ENCODE measurements at regions not wholly inside any gene's neighbourhood (a gene's known extent, or its start where the extent isn't known, plus 50 kb on each side); places are given as distances from the start of the nearest gene placed in this dataset.

DNA sequence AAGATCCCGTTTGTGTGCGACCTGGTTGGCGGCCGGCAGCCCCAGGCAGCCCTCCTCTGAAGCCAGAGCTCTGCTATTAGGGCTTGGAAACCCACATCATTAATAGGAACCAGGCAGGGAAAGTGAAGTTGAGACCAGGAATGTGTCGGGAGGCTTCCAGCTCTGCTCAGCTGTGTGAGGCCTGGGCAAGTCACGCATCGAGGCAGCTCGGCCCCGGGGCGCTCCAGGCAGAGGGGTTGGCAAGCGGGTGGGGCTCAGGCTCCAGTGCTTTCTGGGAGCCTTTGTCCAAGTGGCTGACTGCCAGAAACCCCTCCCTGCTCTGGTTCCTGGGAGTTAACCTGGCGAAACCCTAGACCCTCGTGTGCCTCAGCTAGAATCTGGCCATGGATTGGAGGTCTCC is 1151.7 kb downstream of the VRK1 start:
- TF ChIP-seq, protein P1, sequence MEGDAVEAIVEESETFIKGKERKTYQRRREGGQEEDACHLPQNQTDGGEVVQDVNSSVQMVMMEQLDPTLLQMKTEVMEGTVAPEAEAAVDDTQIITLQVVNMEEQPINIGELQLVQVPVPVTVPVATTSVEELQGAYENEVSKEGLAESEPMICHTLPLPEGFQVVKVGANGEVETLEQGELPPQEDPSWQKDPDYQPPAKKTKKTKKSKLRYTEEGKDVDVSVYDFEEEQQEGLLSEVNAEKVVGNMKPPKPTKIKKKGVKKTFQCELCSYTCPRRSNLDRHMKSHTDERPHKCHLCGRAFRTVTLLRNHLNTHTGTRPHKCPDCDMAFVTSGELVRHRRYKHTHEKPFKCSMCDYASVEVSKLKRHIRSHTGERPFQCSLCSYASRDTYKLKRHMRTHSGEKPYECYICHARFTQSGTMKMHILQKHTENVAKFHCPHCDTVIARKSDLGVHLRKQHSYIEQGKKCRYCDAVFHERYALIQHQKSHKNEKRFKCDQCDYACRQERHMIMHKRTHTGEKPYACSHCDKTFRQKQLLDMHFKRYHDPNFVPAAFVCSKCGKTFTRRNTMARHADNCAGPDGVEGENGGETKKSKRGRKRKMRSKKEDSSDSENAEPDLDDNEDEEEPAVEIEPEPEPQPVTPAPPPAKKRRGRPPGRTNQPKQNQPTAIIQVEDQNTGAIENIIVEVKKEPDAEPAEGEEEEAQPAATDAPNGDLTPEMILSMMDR (IDR thresholded peaks at IDR 0.05; ENCODE audit: borderline replicate concordance, control extremely low read depth, extremely low read depth, insufficient read depth, missing control alignments), result no peak
- no peak for DNase-seq (ENCODE audit: low spot score)
- in situ Hi-C loops (cut with MboI; ENCODE audit: low sequenced_read_pairs, unreplicated experiment), result no loop called here

DNA sequence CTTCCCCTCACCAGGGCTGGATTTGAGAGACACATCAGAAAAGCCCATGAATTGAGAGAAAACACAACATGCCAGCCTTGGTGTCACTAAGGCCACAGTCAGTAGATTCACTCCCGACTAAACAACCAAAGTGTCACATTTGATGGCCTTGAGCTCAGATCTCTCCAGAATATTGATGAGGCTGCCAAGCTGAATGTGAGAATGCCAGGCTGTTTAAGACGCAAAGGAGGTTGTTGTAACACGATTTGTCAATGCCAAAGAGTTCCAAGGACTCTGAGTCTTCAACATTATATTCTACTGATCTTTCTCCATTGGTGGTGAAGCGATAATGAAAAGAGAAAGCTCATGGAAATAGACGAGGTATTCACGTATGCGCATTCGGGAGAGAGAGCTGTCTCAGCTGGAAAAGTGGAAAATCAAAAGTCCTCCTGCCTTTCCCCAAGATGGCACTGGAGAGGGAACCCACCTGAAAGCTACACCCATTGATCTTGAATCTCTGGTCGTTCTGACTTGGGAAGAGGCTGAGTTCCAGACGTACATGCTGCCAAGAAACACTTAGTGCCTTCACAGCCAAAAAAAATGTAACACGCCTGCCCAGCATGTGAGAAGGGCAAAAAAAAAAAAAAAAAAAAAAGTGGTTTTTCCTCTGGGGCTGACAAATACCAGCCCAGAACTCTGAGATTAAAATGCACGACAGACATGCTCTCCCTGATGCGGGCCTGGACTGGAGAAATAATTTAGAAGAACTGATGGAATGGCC is 1159.6 kb downstream of the VRK1 start:
- in situ Hi-C loops (cut with MboI; ENCODE audit: low sequenced_read_pairs, unreplicated experiment), result no loop called here
- no peak for DNase-seq (ENCODE audit: low spot score)
- TF ChIP-seq, protein P1 (IDR thresholded peaks at IDR 0.05; ENCODE audit: borderline replicate concordance, control extremely low read depth, extremely low read depth, insufficient read depth, missing control alignments), result no peak

DNA sequence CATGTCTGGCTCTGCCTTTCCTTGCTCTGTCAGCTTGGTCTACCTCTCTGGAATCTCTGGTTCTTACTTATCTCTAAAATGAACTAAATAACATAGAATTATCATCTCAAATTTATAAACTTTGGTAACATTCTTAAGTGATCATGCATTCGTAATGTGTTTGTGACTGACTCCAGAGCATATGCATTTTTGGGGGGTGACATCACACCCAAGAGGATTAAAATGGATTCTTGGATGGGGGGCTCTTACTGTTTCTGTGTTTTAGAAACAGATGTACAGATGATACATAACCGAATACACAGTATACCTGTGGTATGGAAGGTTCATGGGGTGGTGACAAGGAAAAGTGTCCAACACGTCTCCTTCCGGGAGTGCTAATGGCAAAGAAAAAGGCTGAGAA is 1162.1 kb downstream of the VRK1 start:
- in situ Hi-C loops (cut with MboI; ENCODE audit: low sequenced_read_pairs, unreplicated experiment), result no loop called here
- DNase-seq (ENCODE audit: low spot score), result no peak
- TF ChIP-seq, protein P1 (IDR thresholded peaks at IDR 0.05; ENCODE audit: borderline replicate concordance, control extremely low read depth, extremely low read depth, insufficient read depth, missing control alignments), result no peak

DNA sequence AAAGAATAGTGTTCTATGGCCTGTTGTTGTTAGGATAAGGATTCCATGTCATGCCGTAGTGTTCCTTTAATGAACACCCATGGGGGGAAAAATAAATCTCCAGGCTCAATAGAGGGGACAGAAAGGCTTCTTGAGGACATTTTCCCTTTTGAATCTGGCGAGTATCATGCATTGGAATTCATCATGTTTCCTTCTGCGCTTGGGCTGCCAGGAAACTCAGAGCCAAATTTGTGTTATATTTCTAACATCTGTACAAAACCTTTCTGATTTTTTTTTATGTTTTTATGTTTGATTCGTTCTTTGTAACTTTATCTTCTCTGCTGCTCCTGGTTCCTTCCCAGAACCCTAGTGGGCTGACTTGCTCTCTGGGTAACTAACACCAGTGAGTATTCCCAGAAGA is 1163.3 kb downstream of the VRK1 start:
- TF ChIP-seq, protein P1 (IDR thresholded peaks at IDR 0.05; ENCODE audit: borderline replicate concordance, control extremely low read depth, extremely low read depth, insufficient read depth, missing control alignments), result no peak
- no peak for DNase-seq (ENCODE audit: low spot score)
- in situ Hi-C loops (cut with MboI; ENCODE audit: low sequenced_read_pairs, unreplicated experiment), result no loop called here

DNA sequence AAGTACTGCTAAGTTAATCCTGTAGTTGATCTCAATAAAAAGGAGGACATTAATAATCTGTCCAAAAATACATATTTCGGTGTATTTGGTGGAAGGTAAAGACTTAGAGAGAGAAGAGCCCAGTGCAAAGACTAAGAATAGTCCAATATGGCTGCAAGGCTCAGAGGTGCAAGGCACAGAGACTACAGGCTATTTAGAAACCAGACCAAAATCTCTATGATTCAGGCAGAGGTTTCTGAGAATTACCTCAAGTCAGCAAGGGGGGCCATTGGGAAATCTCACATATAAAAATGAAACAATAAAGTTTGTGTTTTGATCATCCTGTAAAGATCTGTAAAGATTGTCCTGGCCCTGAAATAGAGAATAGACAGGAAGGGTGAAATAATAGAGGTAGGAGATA is 1173.0 kb downstream of the VRK1 start:
- in situ Hi-C loops (cut with MboI; ENCODE audit: low sequenced_read_pairs, unreplicated experiment), result no loop called here
- no peak for DNase-seq (ENCODE audit: low spot score)
- TF ChIP-seq, protein P1 (IDR thresholded peaks at IDR 0.05; ENCODE audit: borderline replicate concordance, control extremely low read depth, extremely low read depth, insufficient read depth, missing control alignments), result no peak

DNA sequence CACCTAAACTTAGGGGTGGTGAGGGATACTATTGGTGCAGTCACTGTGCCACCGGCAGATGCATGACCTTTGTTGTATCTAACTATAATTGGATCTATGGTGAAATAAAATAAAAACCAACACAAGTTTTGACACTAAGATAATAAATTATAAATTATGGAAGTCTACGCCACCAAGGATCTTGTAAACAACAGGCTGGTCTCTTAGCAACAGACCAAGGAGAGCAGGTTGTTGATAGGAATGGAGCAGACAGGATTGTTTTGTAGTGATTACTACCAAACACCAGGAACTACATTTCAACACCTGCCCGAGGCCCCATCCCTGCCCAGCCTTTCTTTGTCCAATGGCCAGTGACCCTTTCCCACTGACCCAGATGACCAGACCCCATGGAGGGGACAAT is 1178.0 kb downstream of the VRK1 start:
- in situ Hi-C loops (cut with MboI; ENCODE audit: low sequenced_read_pairs, unreplicated experiment), result no loop called here
- TF ChIP-seq, protein P1 (IDR thresholded peaks at IDR 0.05; ENCODE audit: borderline replicate concordance, control extremely low read depth, extremely low read depth, insufficient read depth, missing control alignments), result no peak
- DNase-seq (ENCODE audit: low spot score), result no peak
